Ureter (tissue), 1 donor: ENCODE measurements at regions not wholly inside any gene's neighbourhood (a gene's known extent, or its start where the extent isn't known, plus 50 kb on each side); places are given as distances from the start of the nearest gene placed in this dataset.
"Not testable (repeated sequence)": the region's sequence is repeated elsewhere in the genome, so short reads cannot be mapped to it uniquely, and the experiment has no call there.

Experiments used
- DNase-seq: peaks from one replicate; pipeline ENCODE4 v3.0.0-alpha.2; 2020; ENCODE audit warnings: low spot score
- donor health status: DM: yes; HTN: yes; CAD: no.

GRCh38 chr16:72457243-72457940 is 285.4 kb upstream of the PMFBP1 start:
- no peak for DNase-seq

GRCh38 chr16:72455743-72456659 is 284.0 kb upstream of the PMFBP1 start:
- no peak for DNase-seq

- not testable (repeated sequence) for DNase-seq
Observed at GRCh38 chr16:72453856-72454255, 281.9 kb upstream of the PMFBP1 start.

- DNase-seq: no peak
Observed at GRCh38 chr16:72444696-72445095, 272.7 kb upstream of the PMFBP1 start.

- DNase-seq: no peak
Observed at GRCh38 chr16:72443809-72444208, 271.9 kb upstream of the PMFBP1 start.

- no peak for DNase-seq
Observed at GRCh38 chr16:72442385-72443158, 270.6 kb upstream of the PMFBP1 start.

GRCh38 chr16:72437891-72438290 is 265.9 kb upstream of the PMFBP1 start:
- no peak for DNase-seq

- no peak for DNase-seq
Observed at GRCh38 chr16:72434159-72434558, 262.2 kb upstream of the PMFBP1 start.

GRCh38 chr16:72430121-72430520 is 258.2 kb upstream of the PMFBP1 start:
- DNase-seq: no peak

GRCh38 chr16:72429671-72430081 is 257.7 kb upstream of the PMFBP1 start:
- no peak for DNase-seq

GRCh38 chr16:72428681-72429376 is 256.9 kb upstream of the PMFBP1 start:
- DNase-seq: no peak

- no peak for DNase-seq
Observed at GRCh38 chr16:72427783-72428331, 255.9 kb upstream of the PMFBP1 start.

- DNase-seq: no peak
Observed at GRCh38 chr16:72427051-72427782, 255.3 kb upstream of the PMFBP1 start.

- no peak for DNase-seq
Observed at GRCh38 chr16:72426386-72426785, 254.4 kb upstream of the PMFBP1 start.

- DNase-seq: no peak
Observed at GRCh38 chr16:72425571-72426341, 253.8 kb upstream of the PMFBP1 start.

- DNase-seq: no peak
Observed at GRCh38 chr16:72424757-72425156, 252.8 kb upstream of the PMFBP1 start.

GRCh38 chr16:72422308-72422897 is 250.4 kb upstream of the PMFBP1 start:
- DNase-seq: no peak

GRCh38 chr16:72419638-72420037 is 247.7 kb upstream of the PMFBP1 start:
- DNase-seq: no peak

- no peak for DNase-seq
Observed at GRCh38 chr16:72415379-72415778, 243.4 kb upstream of the PMFBP1 start.
